WTC11 (cell line): ENCODE measurements at regions not wholly inside any gene's neighbourhood (a gene's known extent, or its start where the extent isn't known, plus 50 kb on each side); places are given as distances from the start of the nearest gene placed in this dataset.

Experiments
- ATAC-seq: fragments of 200-7000 bp; cut with Tn5 transposase; 2 replicates; pipeline ENCODE4 v1.10.0; 2021; ENCODE audit warnings: mild to moderate bottlenecking, moderate library complexity
- CTCF ChIA-PET: fragments of 300-600 bp; sonication (Branson Sonifier 250); formaldehyde crosslinking; loops from one replicate; lab custom pipeline; 2021; ENCODE audit warnings: antibody characterized with exemption; lab: Charles Lee
- POLR2A ChIA-PET: fragments of 350-600 bp; sonication (Branson Sonifier 250); formaldehyde crosslinking; loops from one replicate; lab custom pipeline; 2021; ENCODE audit warnings: antibody characterized with exemption; lab: Charles Lee
- DNase-seq: peaks from one replicate; pipeline ENCODE4 v3.0.0; 2021; ENCODE audit warnings: low spot score
- H3K27ac Mint-ChIP-seq: 2 replicates; pipeline ENCODE4 v1.8.0; 2021; ENCODE audit warnings: mixed read lengths
- H3K27me3 Mint-ChIP-seq: 2 replicates; pipeline ENCODE4 v1.8.0; 2021; ENCODE audit warnings: low read depth, mild to moderate bottlenecking, moderate library complexity, mixed read lengths
- H3K36me3 Mint-ChIP-seq: 2 replicates; pipeline ENCODE4 v1.8.0; 2021; ENCODE audit warnings: mixed read lengths
- H3K4me1 Mint-ChIP-seq: 2 replicates; pipeline ENCODE4 v1.8.0; 2022; ENCODE audit warnings: mixed read lengths
- H3K4me3 Mint-ChIP-seq: 2 replicates; pipeline ENCODE4 v1.8.0; 2021; ENCODE audit warnings: mild to moderate bottlenecking, moderate library complexity, mixed read lengths
- H3K9me3 Mint-ChIP-seq: 2 replicates; pipeline ENCODE4 v1.8.0; 2021; ENCODE audit warnings: mixed read lengths
- ATF1 ChIP-seq: sonication (generic); formaldehyde crosslinking; IDR thresholded peaks from 2 replicates; pipeline ENCODE4 v1.8.1; 2023; ENCODE audit warnings: mild to moderate bottlenecking, moderate library complexity, missing genetic modification reagents
- CBFB ChIP-seq: sonication (generic); formaldehyde crosslinking; IDR thresholded peaks from 2 replicates; pipeline ENCODE4 v1.8.1; 2022; ENCODE audit warnings: mild to moderate bottlenecking, low read depth, missing genetic modification reagents
- CREM ChIP-seq: sonication (generic); formaldehyde crosslinking; IDR thresholded peaks from 2 replicates; pipeline ENCODE4 v1.8.1; 2022; ENCODE audit warnings: mild to moderate bottlenecking, missing genetic modification reagents, moderate library complexity
- GABPB1 ChIP-seq: sonication (generic); formaldehyde crosslinking; IDR thresholded peaks from 2 replicates; pipeline ENCODE4 v1.8.1; 2023; ENCODE audit warnings: mild to moderate bottlenecking, missing genetic modification reagents
- JAZF1 ChIP-seq: fragments of 250-450 bp; sonication (Bioruptor Pico); IDR thresholded peaks from 2 replicates; pipeline ENCODE4 v1.9.0; 2021; ENCODE audit warnings: moderate library complexity, mild to moderate bottlenecking, inconsistent platforms
- MYBL2 ChIP-seq: sonication (generic); formaldehyde crosslinking; IDR thresholded peaks from 2 replicates; pipeline ENCODE4 v1.8.1; 2023; ENCODE audit warnings: mild to moderate bottlenecking, moderate library complexity, missing genetic modification reagents
- SMAD4 ChIP-seq: sonication (generic); formaldehyde crosslinking; IDR thresholded peaks from 2 replicates; pipeline ENCODE4 v1.8.0; 2022; ENCODE audit warnings: mild to moderate bottlenecking, missing genetic modification reagents
- TEAD1 ChIP-seq: sonication (generic); formaldehyde crosslinking; IDR thresholded peaks from 2 replicates; pipeline ENCODE4 v1.8.0; 2022; ENCODE audit warnings: mild to moderate bottlenecking, missing genetic modification reagents
- TEAD4 ChIP-seq: sonication (generic); formaldehyde crosslinking; IDR thresholded peaks from 2 replicates; pipeline ENCODE4 v1.8.0; 2022; ENCODE audit warnings: mild to moderate bottlenecking, missing genetic modification reagents
- TP53 ChIP-seq: sonication (generic); formaldehyde crosslinking; IDR thresholded peaks from 2 replicates; pipeline ENCODE4 v1.8.1; 2023; ENCODE audit warnings: mild to moderate bottlenecking, missing genetic modification reagents
- ZNF263 ChIP-seq: sonication (generic); formaldehyde crosslinking; IDR thresholded peaks from 2 replicates; pipeline ENCODE4 v1.8.1; 2022; ENCODE audit warnings: low read depth, mild to moderate bottlenecking, moderate library complexity, missing genetic modification reagents
- TF ChIP-seq, protein P1 (sequence below): sonication (generic); formaldehyde crosslinking; IDR thresholded peaks from 2 replicates; pipeline ENCODE4 v1.8.1; 2023; ENCODE audit warnings: mild to moderate bottlenecking, missing genetic modification reagents
- TF ChIP-seq, protein P2 (sequence below): sonication (generic); formaldehyde crosslinking; IDR thresholded peaks from 2 replicates; pipeline ENCODE4 v1.8.1; 2023; ENCODE audit warnings: mild to moderate bottlenecking, missing genetic modification reagents, moderate library complexity
- TF ChIP-seq, protein P3 (sequence below): sonication (generic); formaldehyde crosslinking; IDR thresholded peaks from 2 replicates; pipeline ENCODE4 v1.8.0; 2022; ENCODE audit warnings: mild to moderate bottlenecking, missing genetic modification reagents
- TF ChIP-seq, protein P4 (sequence below): sonication (generic); formaldehyde crosslinking; conservative IDR thresholded peaks from 2 replicates; pipeline ENCODE4 v1.8.1; 2023; ENCODE audit warnings: mild to moderate bottlenecking, low read depth, missing genetic modification reagents, moderate library complexity
- TF ChIP-seq, protein P5 (sequence below): fragments of 250-450 bp; sonication (Bioruptor Pico); IDR thresholded peaks from 2 replicates; pipeline ENCODE4 v1.9.0; 2021; ENCODE audit warnings: mild to moderate bottlenecking
- TF ChIP-seq, protein P6 (sequence below): sonication (generic); formaldehyde crosslinking; IDR thresholded peaks from 2 replicates; pipeline ENCODE4 v1.8.1; 2023; ENCODE audit warnings: mild to moderate bottlenecking, missing genetic modification reagents
- TF ChIP-seq, protein P7 (sequence below): sonication (generic); formaldehyde crosslinking; IDR thresholded peaks from 2 replicates; pipeline ENCODE4 v1.8.0; 2022; ENCODE audit warnings: missing genetic modification reagents
- TF ChIP-seq, protein P8 (sequence below): fragments of 250-450 bp; sonication (Bioruptor Pico); IDR thresholded peaks from 2 replicates; pipeline ENCODE4 v2.1.2; 2022; ENCODE audit warnings: mild to moderate bottlenecking, moderate library complexity

DNA sequence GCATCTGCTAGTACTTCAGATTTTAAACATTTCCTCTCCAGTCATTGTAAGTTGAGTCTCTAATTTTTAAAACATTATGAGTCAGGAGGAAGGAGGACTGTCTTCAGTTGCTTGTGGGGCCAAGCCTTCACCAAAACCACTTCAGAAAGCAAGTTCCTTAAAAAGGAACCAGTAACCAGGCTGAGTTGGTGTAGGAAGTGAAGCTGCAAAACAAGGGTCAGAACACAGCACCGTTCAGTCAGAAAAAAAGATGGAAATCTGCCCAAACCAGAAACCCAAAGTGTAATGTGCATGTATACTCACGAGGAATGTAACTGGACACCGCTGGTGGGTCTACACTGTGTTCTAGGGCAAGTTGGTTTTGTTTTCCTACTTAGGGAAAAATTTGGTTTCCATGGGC, 402.1 kb downstream of the SETD4 start:
- POLR2A ChIA-PET: interaction anchor here (0.6 kb wide), 1 partner anchor 738 kb away, joined by 3 read pairs; no protein-coding TSS in a partner anchor
- Mint-ChIP-seq H3K4me3 (no peak overlapping the region), H3K27me3 (no peaks in the 10 kb centered on the region; the same call in 1 of the 2 replicates), H3K27ac (no peak overlapping the region), H3K36me3 (0 out of 2 replicates have a peak, but pooled peaks cover 3% of the 10 kb centered on the region), H3K9me3 (peaks cover 13% of the 10 kb centered on the region), H3K4me1 (no peaks in the 10 kb centered on the region)
- DNase-seq (no peak), ATAC-seq (no peak)
- TF ChIP-seq ZNF263 (CRISPR knock-in tag): no peak
- no peak for TF ChIP-seq MYBL2 (CRISPR knock-in tag)
- TF ChIP-seq, protein P1, sequence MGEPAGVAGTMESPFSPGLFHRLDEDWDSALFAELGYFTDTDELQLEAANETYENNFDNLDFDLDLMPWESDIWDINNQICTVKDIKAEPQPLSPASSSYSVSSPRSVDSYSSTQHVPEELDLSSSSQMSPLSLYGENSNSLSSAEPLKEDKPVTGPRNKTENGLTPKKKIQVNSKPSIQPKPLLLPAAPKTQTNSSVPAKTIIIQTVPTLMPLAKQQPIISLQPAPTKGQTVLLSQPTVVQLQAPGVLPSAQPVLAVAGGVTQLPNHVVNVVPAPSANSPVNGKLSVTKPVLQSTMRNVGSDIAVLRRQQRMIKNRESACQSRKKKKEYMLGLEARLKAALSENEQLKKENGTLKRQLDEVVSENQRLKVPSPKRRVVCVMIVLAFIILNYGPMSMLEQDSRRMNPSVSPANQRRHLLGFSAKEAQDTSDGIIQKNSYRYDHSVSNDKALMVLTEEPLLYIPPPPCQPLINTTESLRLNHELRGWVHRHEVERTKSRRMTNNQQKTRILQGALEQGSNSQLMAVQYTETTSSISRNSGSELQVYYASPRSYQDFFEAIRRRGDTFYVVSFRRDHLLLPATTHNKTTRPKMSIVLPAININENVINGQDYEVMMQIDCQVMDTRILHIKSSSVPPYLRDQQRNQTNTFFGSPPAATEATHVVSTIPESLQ: no peak
- TF ChIP-seq, protein P2, sequence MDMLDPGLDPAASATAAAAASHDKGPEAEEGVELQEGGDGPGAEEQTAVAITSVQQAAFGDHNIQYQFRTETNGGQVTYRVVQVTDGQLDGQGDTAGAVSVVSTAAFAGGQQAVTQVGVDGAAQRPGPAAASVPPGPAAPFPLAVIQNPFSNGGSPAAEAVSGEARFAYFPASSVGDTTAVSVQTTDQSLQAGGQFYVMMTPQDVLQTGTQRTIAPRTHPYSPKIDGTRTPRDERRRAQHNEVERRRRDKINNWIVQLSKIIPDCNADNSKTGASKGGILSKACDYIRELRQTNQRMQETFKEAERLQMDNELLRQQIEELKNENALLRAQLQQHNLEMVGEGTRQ (CRISPR knock-in tag): no peak
- no peak for TF ChIP-seq TEAD4 (CRISPR knock-in tag)
- CTCF ChIA-PET: no interaction called here

DNA sequence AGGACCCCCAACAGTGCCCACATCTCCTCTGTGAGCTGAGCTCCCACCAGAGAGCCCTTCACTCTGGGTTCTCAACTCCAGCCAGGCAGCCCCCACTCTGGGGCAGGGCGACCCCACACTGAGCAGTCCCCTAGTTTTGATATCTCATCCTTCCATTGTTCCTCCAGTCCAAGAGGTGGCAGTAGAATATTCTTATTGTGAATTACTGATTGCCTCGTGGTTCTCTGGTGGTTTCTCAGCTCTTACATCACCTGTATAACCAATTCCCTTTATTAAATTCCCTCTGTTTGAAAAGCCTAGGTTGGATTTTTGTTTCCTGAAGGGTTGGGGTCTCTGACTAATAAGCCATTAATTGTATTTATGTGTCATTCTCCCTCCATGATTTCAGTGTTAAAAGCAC, 407.5 kb downstream of the SETD4 start:
- Mint-ChIP-seq H3K36me3 (0 out of 2 replicates have a peak, but pooled peaks cover 3% of the 10 kb centered on the region), H3K27ac (no peak overlapping the region), H3K4me3 (no peak overlapping the region), H3K4me1 (peaks cover 18% of the 10 kb centered on the region), H3K9me3 (peaks cover 20% of the 10 kb centered on the region), H3K27me3 (0 out of 2 replicates have a peak, but pooled peaks cover 3% of the 10 kb centered on the region)
- CTCF ChIA-PET: no interaction called here
- POLR2A ChIA-PET: no interaction called here
- ATAC-seq (no peak), DNase-seq (no peak)
- TF ChIP-seq CREM (CRISPR knock-in tag) (no peak), CBFB (CRISPR knock-in tag) (no peak), GABPB1 (CRISPR knock-in tag) (no peak), ATF1 (no peak), TP53 (CRISPR knock-in tag) (no peak), JAZF1 (no peak), TEAD1 (CRISPR knock-in tag) (no peak), SMAD4 (CRISPR knock-in tag) (no peak)
- TF ChIP-seq, protein P3, sequence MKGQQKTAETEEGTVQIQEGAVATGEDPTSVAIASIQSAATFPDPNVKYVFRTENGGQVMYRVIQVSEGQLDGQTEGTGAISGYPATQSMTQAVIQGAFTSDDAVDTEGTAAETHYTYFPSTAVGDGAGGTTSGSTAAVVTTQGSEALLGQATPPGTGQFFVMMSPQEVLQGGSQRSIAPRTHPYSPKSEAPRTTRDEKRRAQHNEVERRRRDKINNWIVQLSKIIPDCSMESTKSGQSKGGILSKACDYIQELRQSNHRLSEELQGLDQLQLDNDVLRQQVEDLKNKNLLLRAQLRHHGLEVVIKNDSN (CRISPR knock-in tag): no peak
- TF ChIP-seq, protein P4, sequence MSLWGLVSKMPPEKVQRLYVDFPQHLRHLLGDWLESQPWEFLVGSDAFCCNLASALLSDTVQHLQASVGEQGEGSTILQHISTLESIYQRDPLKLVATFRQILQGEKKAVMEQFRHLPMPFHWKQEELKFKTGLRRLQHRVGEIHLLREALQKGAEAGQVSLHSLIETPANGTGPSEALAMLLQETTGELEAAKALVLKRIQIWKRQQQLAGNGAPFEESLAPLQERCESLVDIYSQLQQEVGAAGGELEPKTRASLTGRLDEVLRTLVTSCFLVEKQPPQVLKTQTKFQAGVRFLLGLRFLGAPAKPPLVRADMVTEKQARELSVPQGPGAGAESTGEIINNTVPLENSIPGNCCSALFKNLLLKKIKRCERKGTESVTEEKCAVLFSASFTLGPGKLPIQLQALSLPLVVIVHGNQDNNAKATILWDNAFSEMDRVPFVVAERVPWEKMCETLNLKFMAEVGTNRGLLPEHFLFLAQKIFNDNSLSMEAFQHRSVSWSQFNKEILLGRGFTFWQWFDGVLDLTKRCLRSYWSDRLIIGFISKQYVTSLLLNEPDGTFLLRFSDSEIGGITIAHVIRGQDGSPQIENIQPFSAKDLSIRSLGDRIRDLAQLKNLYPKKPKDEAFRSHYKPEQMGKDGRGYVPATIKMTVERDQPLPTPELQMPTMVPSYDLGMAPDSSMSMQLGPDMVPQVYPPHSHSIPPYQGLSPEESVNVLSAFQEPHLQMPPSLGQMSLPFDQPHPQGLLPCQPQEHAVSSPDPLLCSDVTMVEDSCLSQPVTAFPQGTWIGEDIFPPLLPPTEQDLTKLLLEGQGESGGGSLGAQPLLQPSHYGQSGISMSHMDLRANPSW (CRISPR knock-in tag): no peak
- TF ChIP-seq, protein P5, sequence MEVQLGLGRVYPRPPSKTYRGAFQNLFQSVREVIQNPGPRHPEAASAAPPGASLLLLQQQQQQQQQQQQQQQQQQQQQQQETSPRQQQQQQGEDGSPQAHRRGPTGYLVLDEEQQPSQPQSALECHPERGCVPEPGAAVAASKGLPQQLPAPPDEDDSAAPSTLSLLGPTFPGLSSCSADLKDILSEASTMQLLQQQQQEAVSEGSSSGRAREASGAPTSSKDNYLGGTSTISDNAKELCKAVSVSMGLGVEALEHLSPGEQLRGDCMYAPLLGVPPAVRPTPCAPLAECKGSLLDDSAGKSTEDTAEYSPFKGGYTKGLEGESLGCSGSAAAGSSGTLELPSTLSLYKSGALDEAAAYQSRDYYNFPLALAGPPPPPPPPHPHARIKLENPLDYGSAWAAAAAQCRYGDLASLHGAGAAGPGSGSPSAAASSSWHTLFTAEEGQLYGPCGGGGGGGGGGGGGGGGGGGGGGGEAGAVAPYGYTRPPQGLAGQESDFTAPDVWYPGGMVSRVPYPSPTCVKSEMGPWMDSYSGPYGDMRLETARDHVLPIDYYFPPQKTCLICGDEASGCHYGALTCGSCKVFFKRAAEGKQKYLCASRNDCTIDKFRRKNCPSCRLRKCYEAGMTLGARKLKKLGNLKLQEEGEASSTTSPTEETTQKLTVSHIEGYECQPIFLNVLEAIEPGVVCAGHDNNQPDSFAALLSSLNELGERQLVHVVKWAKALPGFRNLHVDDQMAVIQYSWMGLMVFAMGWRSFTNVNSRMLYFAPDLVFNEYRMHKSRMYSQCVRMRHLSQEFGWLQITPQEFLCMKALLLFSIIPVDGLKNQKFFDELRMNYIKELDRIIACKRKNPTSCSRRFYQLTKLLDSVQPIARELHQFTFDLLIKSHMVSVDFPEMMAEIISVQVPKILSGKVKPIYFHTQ (CRISPR knock-in tag): no peak
- TF ChIP-seq, protein P6, sequence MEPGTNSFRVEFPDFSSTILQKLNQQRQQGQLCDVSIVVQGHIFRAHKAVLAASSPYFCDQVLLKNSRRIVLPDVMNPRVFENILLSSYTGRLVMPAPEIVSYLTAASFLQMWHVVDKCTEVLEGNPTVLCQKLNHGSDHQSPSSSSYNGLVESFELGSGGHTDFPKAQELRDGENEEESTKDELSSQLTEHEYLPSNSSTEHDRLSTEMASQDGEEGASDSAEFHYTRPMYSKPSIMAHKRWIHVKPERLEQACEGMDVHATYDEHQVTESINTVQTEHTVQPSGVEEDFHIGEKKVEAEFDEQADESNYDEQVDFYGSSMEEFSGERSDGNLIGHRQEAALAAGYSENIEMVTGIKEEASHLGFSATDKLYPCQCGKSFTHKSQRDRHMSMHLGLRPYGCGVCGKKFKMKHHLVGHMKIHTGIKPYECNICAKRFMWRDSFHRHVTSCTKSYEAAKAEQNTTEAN (CRISPR knock-in tag): no peak
- TF ChIP-seq, protein P7, sequence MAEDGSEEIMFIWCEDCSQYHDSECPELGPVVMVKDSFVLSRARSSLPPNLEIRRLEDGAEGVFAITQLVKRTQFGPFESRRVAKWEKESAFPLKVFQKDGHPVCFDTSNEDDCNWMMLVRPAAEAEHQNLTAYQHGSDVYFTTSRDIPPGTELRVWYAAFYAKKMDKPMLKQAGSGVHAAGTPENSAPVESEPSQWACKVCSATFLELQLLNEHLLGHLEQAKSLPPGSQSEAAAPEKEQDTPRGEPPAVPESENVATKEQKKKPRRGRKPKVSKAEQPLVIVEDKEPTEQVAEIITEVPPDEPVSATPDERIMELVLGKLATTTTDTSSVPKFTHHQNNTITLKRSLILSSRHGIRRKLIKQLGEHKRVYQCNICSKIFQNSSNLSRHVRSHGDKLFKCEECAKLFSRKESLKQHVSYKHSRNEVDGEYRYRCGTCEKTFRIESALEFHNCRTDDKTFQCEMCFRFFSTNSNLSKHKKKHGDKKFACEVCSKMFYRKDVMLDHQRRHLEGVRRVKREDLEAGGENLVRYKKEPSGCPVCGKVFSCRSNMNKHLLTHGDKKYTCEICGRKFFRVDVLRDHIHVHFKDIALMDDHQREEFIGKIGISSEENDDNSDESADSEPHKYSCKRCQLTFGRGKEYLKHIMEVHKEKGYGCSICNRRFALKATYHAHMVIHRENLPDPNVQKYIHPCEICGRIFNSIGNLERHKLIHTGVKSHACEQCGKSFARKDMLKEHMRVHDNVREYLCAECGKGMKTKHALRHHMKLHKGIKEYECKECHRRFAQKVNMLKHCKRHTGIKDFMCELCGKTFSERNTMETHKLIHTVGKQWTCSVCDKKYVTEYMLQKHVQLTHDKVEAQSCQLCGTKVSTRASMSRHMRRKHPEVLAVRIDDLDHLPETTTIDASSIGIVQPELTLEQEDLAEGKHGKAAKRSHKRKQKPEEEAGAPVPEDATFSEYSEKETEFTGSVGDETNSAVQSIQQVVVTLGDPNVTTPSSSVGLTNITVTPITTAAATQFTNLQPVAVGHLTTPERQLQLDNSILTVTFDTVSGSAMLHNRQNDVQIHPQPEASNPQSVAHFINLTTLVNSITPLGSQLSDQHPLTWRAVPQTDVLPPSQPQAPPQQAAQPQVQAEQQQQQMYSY (CRISPR knock-in tag): no peak
- TF ChIP-seq, protein P8, sequence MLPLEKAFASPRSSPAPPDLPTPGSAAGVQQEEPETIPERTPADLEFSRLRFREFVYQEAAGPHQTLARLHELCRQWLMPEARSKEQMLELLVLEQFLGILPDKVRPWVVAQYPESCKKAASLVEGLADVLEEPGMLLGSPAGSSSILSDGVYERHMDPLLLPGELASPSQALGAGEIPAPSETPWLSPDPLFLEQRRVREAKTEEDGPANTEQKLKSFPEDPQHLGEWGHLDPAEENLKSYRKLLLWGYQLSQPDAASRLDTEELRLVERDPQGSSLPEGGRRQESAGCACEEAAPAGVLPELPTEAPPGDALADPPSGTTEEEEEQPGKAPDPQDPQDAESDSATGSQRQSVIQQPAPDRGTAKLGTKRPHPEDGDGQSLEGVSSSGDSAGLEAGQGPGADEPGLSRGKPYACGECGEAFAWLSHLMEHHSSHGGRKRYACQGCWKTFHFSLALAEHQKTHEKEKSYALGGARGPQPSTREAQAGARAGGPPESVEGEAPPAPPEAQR (CRISPR knock-in tag): no peak
